Frontal cortex (tissue), 3 donors: ENCODE measurements at regions not wholly inside any gene's neighbourhood (a gene's known extent, or its start where the extent isn't known, plus 50 kb on each side); places are given as distances from the start of the nearest gene placed in this dataset.
"Not testable (repeated sequence)": the region's sequence is repeated elsewhere in the genome, so short reads cannot be mapped to it uniquely, and the experiment has no call there.

Experiments
- DNase-seq, 2 donors: peaks; one replicate each; pipeline ENCODE4 v3.0.0; 2012; ENCODE audit warnings: low spot score in 2 of 2
- FAIRE-seq: peaks from 2 replicates; lab custom pipeline; 2012; peaks lifted over from hg19 to GRCh38; lab: Jason Lieb, UNC
- donor health status: control.
- donor health status: control.
- donor health status: control.

- no peak for DNase-seq
- FAIRE-seq = no peak
These were observed 463.3 kb upstream of the BRINP3 start for GRCh38 chr1:190940951-190941350.

GRCh38 chr1:190942475-190942874, 464.8 kb upstream of the BRINP3 start:
- FAIRE-seq (no peak), DNase-seq (no peak)

- not testable (repeated sequence) for DNase-seq, FAIRE-seq
These were observed 466.1 kb upstream of the BRINP3 start for GRCh38 chr1:190943722-190944121.

GRCh38 chr1:190949939-190950338, 472.3 kb upstream of the BRINP3 start:
- DNase-seq = no peak
- no peak for FAIRE-seq

GRCh38 chr1:190957565-190957964, 479.9 kb upstream of the BRINP3 start:
- FAIRE-seq = no peak
- no peak for DNase-seq

GRCh38 chr1:190963321-190963720, 485.7 kb upstream of the BRINP3 start:
- DNase-seq (no peak), FAIRE-seq (no peak)

GRCh38 chr1:190975827-190976226, 498.2 kb upstream of the BRINP3 start:
- DNase-seq (no peak), FAIRE-seq (no peak)

GRCh38 chr1:191002768-191003167, 525.1 kb upstream of the BRINP3 start:
- no peak for DNase-seq
- FAIRE-seq = no peak

- no peak for DNase-seq
- no peak for FAIRE-seq
These were observed 539.1 kb upstream of the BRINP3 start for GRCh38 chr1:191016765-191017164.

- DNase-seq (no peak), FAIRE-seq (no peak)
These were observed 545.2 kb upstream of the BRINP3 start for GRCh38 chr1:191022856-191023255.

- no peak for DNase-seq
- no peak for FAIRE-seq
These were observed 548.4 kb upstream of the BRINP3 start for GRCh38 chr1:191025896-191026642.

GRCh38 chr1:191026828-191027227, 549.2 kb upstream of the BRINP3 start:
- FAIRE-seq (no peak), DNase-seq (no peak)

- FAIRE-seq (no peak), DNase-seq (no peak)
These were observed 556.5 kb upstream of the BRINP3 start for GRCh38 chr1:191034132-191034531.

GRCh38 chr1:191043066-191043465, 565.4 kb upstream of the BRINP3 start:
- DNase-seq = no peak
- no peak for FAIRE-seq

- no peak for FAIRE-seq
- DNase-seq = no peak
These were observed 572.1 kb upstream of the BRINP3 start for GRCh38 chr1:191049781-191050180.

- DNase-seq (no peak), FAIRE-seq (no peak)
These were observed 575.2 kb upstream of the BRINP3 start for GRCh38 chr1:191052888-191053287.

- FAIRE-seq = no peak
These were observed 587.7 kb upstream of the BRINP3 start for GRCh38 chr1:191065346-191065745.

GRCh38 chr1:191065771-191066170, 588.1 kb upstream of the BRINP3 start:
- DNase-seq (no peak), FAIRE-seq (no peak)

More at GRCh38 chr1:191065346-191065745, 587.7 kb upstream of the BRINP3 start:
- DNase-seq = no peak

GRCh38 chr1:191074881-191075280, 597.2 kb upstream of the BRINP3 start:
- FAIRE-seq = no peak
- DNase-seq = no peak

GRCh38 chr1:191083090-191083489, 605.4 kb upstream of the BRINP3 start:
- FAIRE-seq, DNase-seq: not testable (repeated sequence)

- DNase-seq (no peak), FAIRE-seq (no peak)
These were observed 607.5 kb upstream of the BRINP3 start for GRCh38 chr1:191085121-191085520.

- DNase-seq = no peak
- no peak for FAIRE-seq
These were observed 609.2 kb upstream of the BRINP3 start for GRCh38 chr1:191086910-191087309.
